ENCODE measurements at regions not wholly inside any gene's neighbourhood (a gene's known extent, or its start where the extent isn't known, plus 50 kb on each side); places are given as distances from the start of the nearest gene placed in this dataset.

DNA sequence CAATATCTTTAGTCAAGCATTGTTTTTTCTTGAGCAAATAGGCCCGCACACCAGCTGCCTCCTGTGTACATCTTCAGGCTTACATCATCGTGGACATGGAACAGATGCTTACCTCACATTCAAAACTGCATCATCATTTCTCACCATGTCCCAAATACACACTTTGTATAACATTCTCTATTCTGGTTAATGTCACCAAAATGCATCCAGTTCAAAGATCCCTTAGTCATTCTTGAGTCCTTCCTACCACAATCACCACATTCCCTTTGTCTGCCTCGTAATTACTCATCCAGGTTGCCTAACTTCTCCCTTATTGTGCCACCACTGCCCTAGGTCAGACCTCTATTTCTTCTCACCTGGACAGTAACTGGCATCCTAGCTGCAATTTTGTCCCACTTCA lies 373.7 kb upstream of the GALNT5 start:
- TF ChIP-seq GATA2 (IDR thresholded peaks at IDR 0.05; ENCODE audit: low read depth, low read length) (no peak), GATA3 (IDR thresholded peaks at IDR 0.05; ENCODE audit: low read depth, low read length) (no peak)
